ENCODE measurements at regions not wholly inside any gene's neighbourhood (a gene's known extent, or its start where the extent isn't known, plus 50 kb on each side); places are given as distances from the start of the nearest gene placed in this dataset.

- peak in 5 of 51 donors; percentile 5 to 63 (median 11) for DNase-seq
Measured at GRCh38 chr14:71322655-71323250, 415.5 kb downstream of the PCNX1 start.

DNA sequence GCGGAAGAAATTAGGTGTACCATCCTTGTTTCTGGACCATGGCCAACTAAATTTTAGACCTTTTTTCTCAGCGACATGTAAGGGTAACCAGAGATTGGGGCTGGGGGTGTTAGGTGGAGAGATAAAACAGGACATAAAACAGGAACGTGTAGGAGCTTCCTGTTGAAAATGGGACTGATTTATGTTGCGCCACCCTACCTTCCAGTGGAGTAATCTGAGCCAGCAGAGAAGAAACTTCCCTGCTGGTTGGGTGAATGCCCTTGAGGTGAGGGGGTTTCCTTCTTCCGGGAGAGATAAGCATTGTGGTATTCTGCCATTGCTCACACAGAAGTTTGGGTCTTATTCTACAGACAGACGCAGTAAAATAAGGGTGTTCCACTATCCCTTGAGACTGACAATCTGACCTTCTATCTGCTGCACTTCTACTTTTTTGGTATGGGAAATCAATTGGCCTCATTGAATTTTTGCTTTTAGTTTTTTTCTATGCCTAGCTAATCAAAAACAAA, 417.6 kb downstream of the PCNX1 start:
- DNase-seq = no peak

DNA sequence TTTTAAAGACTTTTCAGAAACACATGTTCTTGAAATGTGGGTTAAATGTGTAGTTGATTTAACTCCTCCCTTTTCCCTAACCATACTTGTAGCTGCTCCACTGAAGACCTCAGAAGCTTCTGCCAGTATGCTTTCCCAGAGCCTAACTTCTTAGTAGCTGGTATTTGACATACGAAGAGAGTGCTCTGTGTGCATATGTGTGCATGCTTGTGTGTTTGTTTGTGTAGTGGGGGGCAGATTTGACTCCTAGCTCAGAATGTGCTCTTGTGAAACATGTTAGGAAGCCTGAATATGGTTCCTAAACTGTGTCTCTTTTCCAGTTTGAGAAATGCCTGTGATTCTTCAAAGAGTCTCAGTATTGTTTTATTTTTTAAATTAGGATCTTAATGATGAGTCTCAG, 420.4 kb downstream of the PCNX1 start:
- no peak for DNase-seq

- no peak for DNase-seq
Measured at GRCh38 chr14:71328183-71328582, 420.9 kb downstream of the PCNX1 start.

- no peak for DNase-seq
Measured at GRCh38 chr14:71328954-71329353, 421.7 kb downstream of the PCNX1 start.

DNA sequence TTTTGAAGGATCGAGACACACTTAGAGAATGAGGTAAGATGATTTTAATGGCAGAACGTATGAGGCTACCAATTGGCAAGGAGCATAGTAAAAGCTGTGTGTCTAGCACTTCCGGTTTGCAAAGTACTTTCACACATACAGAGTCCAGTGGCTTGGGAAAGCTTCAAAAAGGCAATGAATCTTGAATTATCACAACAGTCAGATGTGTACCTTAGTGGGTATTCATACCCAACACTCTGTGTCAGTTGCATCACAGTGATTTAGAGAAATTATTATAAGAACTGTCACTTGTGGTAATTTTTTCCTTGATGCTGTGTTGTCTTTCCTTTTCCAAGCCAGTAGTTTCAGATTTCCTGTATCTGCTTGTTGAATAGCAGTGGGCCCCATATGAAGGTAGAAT, 424.1 kb downstream of the PCNX1 start:
- DNase-seq = no peak

- no peak for DNase-seq
Measured at GRCh38 chr14:71332476-71332875, 425.2 kb downstream of the PCNX1 start.

- no peak for DNase-seq
Measured at GRCh38 chr14:71333705-71334104, 426.4 kb downstream of the PCNX1 start.

DNA sequence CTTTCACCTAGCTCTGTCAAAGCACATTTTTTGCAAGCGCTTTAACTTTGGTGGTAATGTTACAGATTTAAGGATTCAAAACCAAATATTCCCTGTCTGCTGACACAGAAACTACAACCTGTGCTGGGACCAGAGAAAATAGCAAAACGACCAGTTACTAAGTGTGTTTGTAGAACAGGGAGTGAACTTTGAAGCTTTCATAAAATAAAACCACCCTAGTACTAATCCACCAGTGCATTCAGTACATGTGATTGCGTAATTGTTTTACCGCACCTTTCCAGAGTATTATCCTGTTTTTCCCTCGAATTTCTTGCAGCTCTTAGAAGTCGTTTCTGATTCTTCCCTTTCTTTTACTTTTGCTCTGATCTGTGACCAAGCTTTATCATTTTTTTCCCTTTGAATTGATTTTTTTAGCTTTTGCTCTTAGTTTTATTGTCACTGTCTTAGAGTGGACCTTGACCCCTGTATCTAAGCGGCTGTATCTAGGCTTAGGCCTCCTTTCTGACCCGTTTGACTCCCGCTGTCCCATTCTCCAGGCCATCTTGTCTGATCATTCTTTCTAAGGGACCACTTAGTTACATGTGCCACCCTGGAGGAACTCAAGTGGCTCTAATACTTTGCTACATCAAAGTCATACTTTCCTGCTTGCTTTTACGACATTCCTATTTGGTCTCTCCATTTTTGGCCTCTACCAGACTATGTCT, 429.4 kb downstream of the PCNX1 start:
- DNase-seq = no peak

DNA sequence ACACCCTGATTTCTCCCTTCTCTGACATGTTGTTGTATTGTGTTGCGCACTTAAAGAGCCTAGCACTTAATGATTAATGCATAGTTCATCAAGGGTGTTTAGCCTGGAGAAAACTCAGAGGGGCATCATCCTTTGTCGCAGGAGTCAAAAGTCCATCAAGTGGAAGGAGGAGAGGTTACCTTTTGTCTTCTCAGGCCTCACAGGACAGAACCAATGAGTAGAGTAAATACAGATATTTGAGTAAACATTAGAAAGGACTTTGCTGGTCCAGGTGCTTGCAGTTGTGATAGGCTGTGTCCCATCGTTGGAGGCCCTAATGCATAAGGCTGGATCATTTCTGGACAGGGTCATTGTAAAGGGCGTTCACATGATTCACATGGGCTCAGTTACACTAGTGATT, 430.9 kb downstream of the PCNX1 start:
- DNase-seq = no peak

DNA sequence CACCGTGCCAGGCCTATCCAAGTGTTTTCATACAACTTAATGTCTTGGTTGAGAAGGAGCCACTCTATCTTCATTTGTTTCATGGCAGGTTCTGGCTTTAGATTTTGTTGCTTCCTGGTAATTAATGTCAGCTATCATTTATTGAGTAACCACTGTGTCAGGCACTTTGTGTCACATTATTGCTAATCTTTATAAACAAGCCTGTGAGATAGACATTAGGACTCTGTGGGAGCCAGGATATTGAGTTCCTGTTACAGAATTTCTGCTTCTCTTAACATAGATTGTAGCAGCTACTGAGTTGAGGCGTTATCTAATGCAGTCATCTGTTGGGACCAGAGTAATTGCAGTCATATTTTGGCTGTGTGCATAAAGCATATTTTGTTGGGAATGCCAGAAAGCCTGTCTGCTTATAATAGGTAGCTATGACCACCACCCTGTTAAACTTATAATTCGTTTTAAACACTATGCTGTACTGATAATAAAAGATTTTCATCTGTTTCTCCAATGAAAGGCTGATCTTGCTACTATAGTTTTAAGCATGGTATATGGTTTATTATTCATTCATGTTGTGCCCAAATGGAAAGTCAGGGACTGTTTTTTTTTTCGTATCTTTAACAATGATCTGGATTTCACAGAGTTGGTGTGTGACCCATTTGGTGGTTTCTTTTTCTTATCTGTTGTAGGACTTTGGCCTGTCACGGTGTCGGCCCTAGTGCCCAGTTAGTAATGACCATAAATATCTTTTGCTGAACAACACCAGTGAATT, 432.6 kb downstream of the PCNX1 start:
- no peak for DNase-seq

DNA sequence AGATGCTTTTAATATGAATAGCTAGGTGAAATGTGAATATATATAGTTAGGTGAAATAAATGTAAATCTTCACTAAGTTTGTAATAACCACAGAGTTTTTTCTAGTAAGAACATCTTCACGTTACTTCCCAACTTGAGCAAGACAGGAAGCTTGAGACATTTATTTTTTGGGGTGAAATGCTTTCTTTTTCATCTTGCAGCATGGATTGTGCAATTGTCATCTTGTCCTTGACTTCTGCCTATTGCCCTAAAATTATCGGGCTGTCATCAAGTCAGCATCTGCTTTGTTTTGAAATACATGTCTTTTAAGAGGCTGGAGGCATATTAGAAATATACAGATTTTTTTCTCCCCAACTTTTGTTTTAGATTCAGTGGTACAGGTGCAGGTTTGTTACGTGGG, 433.9 kb downstream of the PCNX1 start:
- no peak for DNase-seq

- DNase-seq = no peak
Measured at GRCh38 chr14:71343724-71344123, 436.5 kb downstream of the PCNX1 start.

- DNase-seq = no peak
Measured at GRCh38 chr14:71344506-71344905, 437.2 kb downstream of the PCNX1 start.

GRCh38 chr14:71346685-71347084, 439.4 kb downstream of the PCNX1 start:
- no peak for DNase-seq

DNA sequence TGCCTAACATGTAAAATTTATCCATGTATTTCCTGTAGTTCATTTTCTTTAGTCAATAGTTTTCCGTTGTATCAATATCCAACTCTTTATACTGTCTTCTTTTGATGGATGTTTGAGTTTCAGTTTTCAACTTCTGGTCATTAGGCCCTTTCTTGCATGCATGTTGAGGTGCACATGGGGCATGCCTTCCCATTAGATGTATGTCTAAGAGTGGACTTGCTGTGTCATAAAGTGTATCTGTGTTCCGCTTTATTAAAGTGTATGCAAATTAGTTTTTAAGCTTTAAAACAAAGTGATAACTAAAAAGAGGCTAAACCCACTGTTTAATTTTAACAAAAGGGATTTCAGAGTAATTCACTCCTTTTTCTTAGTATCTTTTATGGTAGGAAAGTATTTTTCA, 441.1 kb downstream of the PCNX1 start:
- no peak for DNase-seq

- DNase-seq = no peak
Measured at GRCh38 chr14:71348817-71349216, 441.6 kb downstream of the PCNX1 start.

DNA sequence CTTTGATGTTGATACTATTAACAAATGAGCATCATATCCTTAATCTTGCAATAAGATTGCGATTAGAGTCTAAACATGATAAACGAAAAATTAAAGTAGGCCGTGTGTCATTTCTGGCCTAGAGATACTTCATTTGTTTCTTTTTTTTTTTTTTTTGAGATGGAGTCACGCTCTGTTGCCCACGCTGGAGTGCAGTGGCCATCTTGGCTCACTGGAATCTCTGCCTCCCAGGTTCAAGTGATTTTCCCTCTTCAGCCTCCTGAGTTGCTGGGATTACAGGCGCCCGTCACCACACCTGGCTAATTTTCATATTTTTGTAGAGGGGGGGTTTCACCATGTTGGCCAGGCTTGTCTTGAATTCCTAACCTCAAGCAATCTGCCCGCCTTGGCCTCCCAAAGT, 446.9 kb downstream of the PCNX1 start:
- no peak for DNase-seq

DNA sequence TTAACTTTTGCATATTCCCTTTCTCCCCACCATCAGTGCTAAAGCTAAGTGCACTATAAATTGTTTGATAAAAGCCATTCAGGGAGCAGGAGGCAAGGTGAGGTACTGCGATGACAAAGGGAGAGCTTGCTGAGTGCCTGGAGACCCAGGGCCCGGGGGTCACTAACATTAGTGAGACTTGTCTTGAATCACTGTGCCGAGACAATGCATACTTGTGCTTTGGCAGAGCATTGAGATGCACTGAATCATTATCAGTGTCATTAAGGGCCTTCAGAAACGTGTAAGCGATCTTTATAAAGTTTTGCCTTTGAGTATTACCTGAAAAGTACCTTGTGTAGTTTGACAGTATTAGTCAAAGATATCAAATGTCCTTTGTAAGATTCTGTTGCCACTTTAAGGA, 447.5 kb downstream of the PCNX1 start:
- DNase-seq = no peak

DNA sequence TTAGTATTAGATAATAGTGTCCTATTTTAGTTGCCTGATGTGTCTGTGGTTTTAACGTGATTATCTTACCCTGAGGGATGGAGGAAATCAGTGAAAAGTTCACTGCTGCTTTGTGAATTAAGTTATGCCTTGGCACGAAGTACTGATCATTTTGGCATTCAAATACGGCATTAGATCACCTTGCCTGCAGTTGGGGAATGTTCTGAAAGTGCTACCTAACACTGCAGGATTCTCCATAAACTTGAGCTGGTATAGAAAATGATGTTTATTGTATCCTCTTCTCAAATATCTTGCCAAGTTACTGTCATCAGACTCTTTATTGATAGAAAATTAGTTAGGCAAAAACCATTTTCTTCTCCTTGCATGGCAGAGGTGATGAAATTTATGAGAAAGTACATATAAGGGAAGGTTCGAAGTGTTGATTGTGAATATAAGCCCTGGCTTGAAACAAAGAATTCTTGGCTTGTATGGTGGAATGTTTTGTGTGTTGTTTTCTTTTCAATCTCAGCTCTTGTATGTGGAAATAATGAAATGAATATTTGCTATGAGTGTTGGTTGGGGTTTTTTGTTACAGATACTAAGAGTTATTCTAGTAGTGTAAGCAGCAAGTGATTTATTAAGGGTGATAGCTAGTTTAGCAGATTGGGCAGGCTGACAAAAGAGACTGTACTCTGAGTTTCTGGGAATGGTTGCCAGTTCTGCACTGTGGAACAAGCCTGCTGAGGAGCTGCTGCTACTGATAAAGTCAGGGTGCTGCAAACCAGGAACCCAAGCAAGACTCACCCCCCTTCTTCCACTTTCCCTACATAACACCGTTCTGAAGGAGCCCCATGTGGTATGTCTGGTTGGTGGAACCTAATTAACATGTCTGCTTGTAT, 448.3 kb downstream of the PCNX1 start:
- DNase-seq = peak in 2 of 51 donors; percentile 3 to 26

GRCh38 chr14:71358209-71358931, 451.1 kb downstream of the PCNX1 start:
- DNase-seq = no peak
